ENCODE measurements at regions not wholly inside any gene's neighbourhood (a gene's known extent, or its start where the extent isn't known, plus 50 kb on each side); places are given as distances from the start of the nearest gene placed in this dataset.

DNA sequence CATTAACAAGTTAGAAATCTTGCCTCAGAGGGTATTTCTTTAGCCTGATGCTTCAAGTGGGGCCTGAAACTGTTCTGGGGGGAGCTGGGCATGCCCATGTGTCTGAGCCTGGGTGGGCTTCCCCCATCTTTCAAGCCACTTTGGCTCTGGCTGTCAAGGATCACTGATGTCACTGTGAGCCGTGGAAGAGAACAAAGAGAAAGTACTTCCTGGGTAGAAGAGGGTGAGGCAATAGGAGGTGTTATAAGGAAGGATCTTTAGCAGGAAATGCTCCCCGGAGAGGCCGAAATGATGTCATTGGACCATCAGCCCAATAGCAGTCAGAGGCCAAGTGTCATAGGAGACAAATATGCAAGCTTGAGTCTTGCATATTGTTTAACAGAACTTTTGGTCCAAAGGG, 228.4 kb upstream of the MEX3C start (continued):
- TF ChIP-seq MXI1 (IDR thresholded peaks at IDR 0.05; ENCODE audit: low read depth, low read length) (no peak), GABPA (IDR thresholded peaks at IDR 0.05; ENCODE audit: low read depth) (peak; percentile 42; the same call in 1 of the 2 replicates), EGR1 (IDR thresholded peaks at IDR 0.05; ENCODE audit: borderline replicate concordance in 1 of 2, low read depth in 2 of 2, low read length in 2 of 2) (no peak), RBBP5 (conservative IDR thresholded peaks at IDR 0.05) (no peak), CHD1 (IDR thresholded peaks at IDR 0.05; ENCODE audit: low read depth, low read length) (no peak), BCL11A (IDR thresholded peaks at IDR 0.05; ENCODE audit: low read depth, low read length) (no peak), SMC3 (IDR thresholded peaks at IDR 0.05; ENCODE audit: borderline replicate concordance, low read length) (no peak), SPI1 (IDR thresholded peaks at IDR 0.05; ENCODE audit: borderline replicate concordance, insufficient read depth, low read depth, low read length) (no peak), ZNF622 (IDR thresholded peaks at IDR 0.05) (no peak), SREBF1 (IDR thresholded peaks at IDR 0.05; ENCODE audit: low read length) (no peak), SIX5 (IDR thresholded peaks at IDR 0.05; ENCODE audit: low read depth, low read length, severe bottlenecking) (no peak), ZNF384 (IDR thresholded peaks at IDR 0.05; ENCODE audit: borderline replicate concordance, low read depth, low read length) (no peak), PML (IDR thresholded peaks at IDR 0.05; ENCODE audit: low read length) (no peak), NR2F1 (conservative IDR thresholded peaks at IDR 0.05) (no peak), MYC (IDR thresholded peaks at IDR 0.05; ENCODE audit: insufficient read depth, insufficient read length, insufficient replicate concordance, low read length, severe bottlenecking) (no peak), MYB (IDR thresholded peaks at IDR 0.05; ENCODE audit: borderline replicate concordance, low read depth, low read length) (no peak), BACH1 (IDR thresholded peaks at IDR 0.05; ENCODE audit: borderline replicate concordance) (no peak)
- TF ChIP-seq, protein P1, sequence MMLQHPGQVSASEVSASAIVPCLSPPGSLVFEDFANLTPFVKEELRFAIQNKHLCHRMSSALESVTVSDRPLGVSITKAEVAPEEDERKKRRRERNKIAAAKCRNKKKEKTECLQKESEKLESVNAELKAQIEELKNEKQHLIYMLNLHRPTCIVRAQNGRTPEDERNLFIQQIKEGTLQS (IDR thresholded peaks at IDR 0.05; ENCODE audit: borderline replicate concordance, extremely low read depth, low read depth, low read length): no peak
- TF ChIP-seq, protein P2, sequence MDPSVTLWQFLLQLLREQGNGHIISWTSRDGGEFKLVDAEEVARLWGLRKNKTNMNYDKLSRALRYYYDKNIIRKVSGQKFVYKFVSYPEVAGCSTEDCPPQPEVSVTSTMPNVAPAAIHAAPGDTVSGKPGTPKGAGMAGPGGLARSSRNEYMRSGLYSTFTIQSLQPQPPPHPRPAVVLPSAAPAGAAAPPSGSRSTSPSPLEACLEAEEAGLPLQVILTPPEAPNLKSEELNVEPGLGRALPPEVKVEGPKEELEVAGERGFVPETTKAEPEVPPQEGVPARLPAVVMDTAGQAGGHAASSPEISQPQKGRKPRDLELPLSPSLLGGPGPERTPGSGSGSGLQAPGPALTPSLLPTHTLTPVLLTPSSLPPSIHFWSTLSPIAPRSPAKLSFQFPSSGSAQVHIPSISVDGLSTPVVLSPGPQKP (IDR thresholded peaks at IDR 0.05; ENCODE audit: low read depth, low read length): no peak
- TF ChIP-seq, protein P3, sequence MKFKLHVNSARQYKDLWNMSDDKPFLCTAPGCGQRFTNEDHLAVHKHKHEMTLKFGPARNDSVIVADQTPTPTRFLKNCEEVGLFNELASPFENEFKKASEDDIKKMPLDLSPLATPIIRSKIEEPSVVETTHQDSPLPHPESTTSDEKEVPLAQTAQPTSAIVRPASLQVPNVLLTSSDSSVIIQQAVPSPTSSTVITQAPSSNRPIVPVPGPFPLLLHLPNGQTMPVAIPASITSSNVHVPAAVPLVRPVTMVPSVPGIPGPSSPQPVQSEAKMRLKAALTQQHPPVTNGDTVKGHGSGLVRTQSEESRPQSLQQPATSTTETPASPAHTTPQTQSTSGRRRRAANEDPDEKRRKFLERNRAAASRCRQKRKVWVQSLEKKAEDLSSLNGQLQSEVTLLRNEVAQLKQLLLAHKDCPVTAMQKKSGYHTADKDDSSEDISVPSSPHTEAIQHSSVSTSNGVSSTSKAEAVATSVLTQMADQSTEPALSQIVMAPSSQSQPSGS (IDR thresholded peaks at IDR 0.05; ENCODE audit: low read length): peak; percentile 11; the same call in 1 of the 2 replicates

Data from GM12878 (cell line).